ENCODE measurements at regions not wholly inside any gene's neighbourhood (a gene's known extent, or its start where the extent isn't known, plus 50 kb on each side); places are given as distances from the start of the nearest gene placed in this dataset.

DNA sequence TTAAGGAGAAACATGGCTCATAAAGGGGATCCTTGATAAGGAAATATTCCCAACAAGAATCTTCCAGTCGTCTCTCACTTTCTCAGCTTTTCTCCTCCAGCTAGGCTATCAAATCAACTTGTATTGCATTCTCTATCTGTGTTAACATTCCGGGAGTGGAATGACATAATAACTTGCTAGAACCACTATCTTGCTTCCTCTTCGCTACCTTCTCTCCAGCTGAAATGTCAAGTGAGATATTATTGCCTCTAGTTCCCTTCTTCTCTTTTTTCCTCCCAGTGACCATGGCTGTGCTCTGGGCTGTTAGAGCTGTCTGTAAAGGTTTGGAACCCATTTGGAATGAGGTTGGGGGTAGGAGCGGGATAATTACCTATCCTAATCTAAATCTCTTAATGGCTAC is 1329.5 kb upstream of the WWC1 start:
- H4K20me1 ChIP-seq (ENCODE audit: insufficient read depth, low read length): no peaks in the 10 kb centered on the region

DNA sequence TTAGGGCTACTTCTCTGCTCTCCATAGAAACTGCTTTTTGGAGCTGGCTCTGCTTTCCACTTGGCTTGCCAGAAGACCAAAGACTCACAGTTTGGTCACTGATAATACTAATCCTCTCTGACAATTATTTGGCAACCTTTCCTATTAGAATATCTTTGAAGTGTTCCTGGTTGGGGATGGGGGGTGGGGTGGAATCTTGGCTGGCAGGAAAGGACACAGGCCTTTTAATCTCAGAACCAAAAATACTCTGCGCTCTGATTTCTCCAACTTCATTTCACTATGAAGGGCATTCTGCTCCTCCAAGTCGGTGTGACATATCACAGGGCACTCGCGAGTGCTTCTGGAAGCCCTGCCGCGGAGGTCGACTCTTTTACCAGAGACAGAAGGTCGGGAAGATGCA is 1329.0 kb upstream of the WWC1 start:
- H4K20me1 ChIP-seq (ENCODE audit: insufficient read depth, low read length): no peaks in the 10 kb centered on the region
- H3K79me2 ChIP-seq (ENCODE audit: insufficient read depth, low read length): no peaks in the 10 kb centered on the region
- TF ChIP-seq EZH2 (IDR thresholded peaks at IDR 0.05; ENCODE audit: borderline replicate concordance, low read length): no peak
- TF ChIP-seq, protein P1, sequence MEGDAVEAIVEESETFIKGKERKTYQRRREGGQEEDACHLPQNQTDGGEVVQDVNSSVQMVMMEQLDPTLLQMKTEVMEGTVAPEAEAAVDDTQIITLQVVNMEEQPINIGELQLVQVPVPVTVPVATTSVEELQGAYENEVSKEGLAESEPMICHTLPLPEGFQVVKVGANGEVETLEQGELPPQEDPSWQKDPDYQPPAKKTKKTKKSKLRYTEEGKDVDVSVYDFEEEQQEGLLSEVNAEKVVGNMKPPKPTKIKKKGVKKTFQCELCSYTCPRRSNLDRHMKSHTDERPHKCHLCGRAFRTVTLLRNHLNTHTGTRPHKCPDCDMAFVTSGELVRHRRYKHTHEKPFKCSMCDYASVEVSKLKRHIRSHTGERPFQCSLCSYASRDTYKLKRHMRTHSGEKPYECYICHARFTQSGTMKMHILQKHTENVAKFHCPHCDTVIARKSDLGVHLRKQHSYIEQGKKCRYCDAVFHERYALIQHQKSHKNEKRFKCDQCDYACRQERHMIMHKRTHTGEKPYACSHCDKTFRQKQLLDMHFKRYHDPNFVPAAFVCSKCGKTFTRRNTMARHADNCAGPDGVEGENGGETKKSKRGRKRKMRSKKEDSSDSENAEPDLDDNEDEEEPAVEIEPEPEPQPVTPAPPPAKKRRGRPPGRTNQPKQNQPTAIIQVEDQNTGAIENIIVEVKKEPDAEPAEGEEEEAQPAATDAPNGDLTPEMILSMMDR (IDR thresholded peaks at IDR 0.05; ENCODE audit: low read length): no peak
- H3K9ac ChIP-seq (ENCODE audit: low read length): no peak overlapping the region
- no peaks in the 10 kb centered on the region for H3K9me3 ChIP-seq (ENCODE audit: low read length)
- H3K27me3 ChIP-seq (ENCODE audit: insufficient read depth, low read length): no peaks in the 10 kb centered on the region
- H3K36me3 ChIP-seq (ENCODE audit: insufficient read depth, low read length): no peaks in the 10 kb centered on the region
- H3K27ac ChIP-seq (ENCODE audit: low read depth, low read length, poor library complexity, severe bottlenecking): no peak overlapping the region
- H2AFZ ChIP-seq (ENCODE audit: low read length): no peak overlapping the region
- H3K4me1 ChIP-seq (ENCODE audit: insufficient read depth, low read length, severe bottlenecking): no peaks in the 10 kb centered on the region
- H3F3A ChIP-seq (ENCODE audit: insufficient read depth, low read length): no peaks in the 10 kb centered on the region
- no peaks in the 10 kb centered on the region for H3K9me2 ChIP-seq (ENCODE audit: low read depth, low read length)
- H3K4me2 ChIP-seq (ENCODE audit: low read length): no peak overlapping the region
- no peak overlapping the region for H3K4me3 ChIP-seq (ENCODE audit: low read depth, low read length, poor library complexity, severe bottlenecking)

More for the DNA sequence above, 1329.5 kb upstream of the WWC1 start:
- H3K9me3 ChIP-seq (ENCODE audit: low read length): no peaks in the 10 kb centered on the region
- no peaks in the 10 kb centered on the region for H3K36me3 ChIP-seq (ENCODE audit: insufficient read depth, low read length)
- H3K9me2 ChIP-seq (ENCODE audit: low read depth, low read length): no peaks in the 10 kb centered on the region
- H3K4me3 ChIP-seq (ENCODE audit: low read depth, low read length, poor library complexity, severe bottlenecking): no peak overlapping the region
- no peak overlapping the region for H3K27ac ChIP-seq (ENCODE audit: low read depth, low read length, poor library complexity, severe bottlenecking)
- no peaks in the 10 kb centered on the region for H3K4me1 ChIP-seq (ENCODE audit: insufficient read depth, low read length, severe bottlenecking)
- no peak overlapping the region for H2AFZ ChIP-seq (ENCODE audit: low read length)
- H3K4me2 ChIP-seq (ENCODE audit: low read length): no peak overlapping the region
- H3K27me3 ChIP-seq (ENCODE audit: insufficient read depth, low read length): no peaks in the 10 kb centered on the region
- H3F3A ChIP-seq (ENCODE audit: insufficient read depth, low read length): no peaks in the 10 kb centered on the region
- TF ChIP-seq EZH2 (IDR thresholded peaks at IDR 0.05; ENCODE audit: borderline replicate concordance, low read length): no peak
- TF ChIP-seq, protein P1 (IDR thresholded peaks at IDR 0.05; ENCODE audit: low read length): no peak
- no peaks in the 10 kb centered on the region for H3K79me2 ChIP-seq (ENCODE audit: insufficient read depth, low read length)
- no peak overlapping the region for H3K9ac ChIP-seq (ENCODE audit: low read length)

DNA sequence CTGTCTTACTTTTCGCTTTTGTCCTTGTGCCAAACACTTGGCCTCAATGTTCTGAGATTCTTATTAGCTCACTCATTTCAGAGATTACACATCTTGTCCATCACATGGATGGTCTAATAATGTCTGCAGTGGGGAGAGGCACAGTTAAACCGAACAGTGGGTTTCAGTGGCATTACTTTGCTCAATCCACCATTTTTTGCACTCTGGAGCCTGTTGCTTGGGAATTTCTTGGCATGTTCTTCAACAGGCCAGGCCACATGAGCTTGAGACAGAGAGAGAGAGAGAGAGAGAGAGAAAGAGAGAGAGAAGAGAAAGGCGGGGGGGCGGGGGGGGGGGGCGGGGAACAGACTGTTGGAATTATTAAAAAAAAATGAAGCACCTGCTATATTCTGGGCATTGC is 1327.8 kb upstream of the WWC1 start:
- no peak overlapping the region for H3K4me2 ChIP-seq (ENCODE audit: low read length)
- H4K20me1 ChIP-seq (ENCODE audit: insufficient read depth, low read length): no peaks in the 10 kb centered on the region
- no peaks in the 10 kb centered on the region for H3K36me3 ChIP-seq (ENCODE audit: insufficient read depth, low read length)
- H3K27ac ChIP-seq (ENCODE audit: low read depth, low read length, poor library complexity, severe bottlenecking): no peak overlapping the region
- no peaks in the 10 kb centered on the region for H3K79me2 ChIP-seq (ENCODE audit: insufficient read depth, low read length)
- no peaks in the 10 kb centered on the region for H3K27me3 ChIP-seq (ENCODE audit: insufficient read depth, low read length)
- H3K4me3 ChIP-seq (ENCODE audit: low read depth, low read length, poor library complexity, severe bottlenecking): no peak overlapping the region
- H3K9me2 ChIP-seq (ENCODE audit: low read depth, low read length): no peaks in the 10 kb centered on the region
- no peak overlapping the region for H3K9ac ChIP-seq (ENCODE audit: low read length)
- H3K4me1 ChIP-seq (ENCODE audit: insufficient read depth, low read length, severe bottlenecking): no peaks in the 10 kb centered on the region
- H2AFZ ChIP-seq (ENCODE audit: low read length): no peak overlapping the region
- H3F3A ChIP-seq (ENCODE audit: insufficient read depth, low read length): no peaks in the 10 kb centered on the region
- no peaks in the 10 kb centered on the region for H3K9me3 ChIP-seq (ENCODE audit: low read length)
- TF ChIP-seq, protein P1 (IDR thresholded peaks at IDR 0.05; ENCODE audit: low read length): no peak
- no peak for TF ChIP-seq EZH2 (IDR thresholded peaks at IDR 0.05; ENCODE audit: borderline replicate concordance, low read length)
